ENCODE measurements at regions not wholly inside any gene's neighbourhood (a gene's known extent, or its start where the extent isn't known, plus 50 kb on each side); places are given as distances from the start of the nearest gene placed in this dataset.

DNA sequence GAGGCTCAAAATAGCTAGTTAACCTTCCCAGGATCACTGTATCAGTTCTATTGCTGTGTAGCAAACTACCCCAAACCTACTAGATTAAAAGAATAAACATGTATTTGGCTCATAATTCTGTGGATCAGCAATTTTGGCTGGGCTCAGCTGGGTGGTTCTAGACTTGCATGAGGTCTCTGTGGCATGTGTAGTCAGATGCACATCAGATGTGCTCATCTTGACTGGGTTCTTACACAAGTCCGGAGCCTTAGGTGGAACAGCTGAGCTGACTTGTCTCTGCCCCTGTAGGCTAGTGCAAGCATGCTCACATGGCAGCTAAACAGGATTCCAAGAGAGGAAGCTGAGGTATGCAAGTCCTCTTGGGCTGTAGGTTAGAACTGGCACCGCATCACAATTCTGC is 137.7 kb upstream of the PRNP start:
- TF ChIP-seq, protein P1, sequence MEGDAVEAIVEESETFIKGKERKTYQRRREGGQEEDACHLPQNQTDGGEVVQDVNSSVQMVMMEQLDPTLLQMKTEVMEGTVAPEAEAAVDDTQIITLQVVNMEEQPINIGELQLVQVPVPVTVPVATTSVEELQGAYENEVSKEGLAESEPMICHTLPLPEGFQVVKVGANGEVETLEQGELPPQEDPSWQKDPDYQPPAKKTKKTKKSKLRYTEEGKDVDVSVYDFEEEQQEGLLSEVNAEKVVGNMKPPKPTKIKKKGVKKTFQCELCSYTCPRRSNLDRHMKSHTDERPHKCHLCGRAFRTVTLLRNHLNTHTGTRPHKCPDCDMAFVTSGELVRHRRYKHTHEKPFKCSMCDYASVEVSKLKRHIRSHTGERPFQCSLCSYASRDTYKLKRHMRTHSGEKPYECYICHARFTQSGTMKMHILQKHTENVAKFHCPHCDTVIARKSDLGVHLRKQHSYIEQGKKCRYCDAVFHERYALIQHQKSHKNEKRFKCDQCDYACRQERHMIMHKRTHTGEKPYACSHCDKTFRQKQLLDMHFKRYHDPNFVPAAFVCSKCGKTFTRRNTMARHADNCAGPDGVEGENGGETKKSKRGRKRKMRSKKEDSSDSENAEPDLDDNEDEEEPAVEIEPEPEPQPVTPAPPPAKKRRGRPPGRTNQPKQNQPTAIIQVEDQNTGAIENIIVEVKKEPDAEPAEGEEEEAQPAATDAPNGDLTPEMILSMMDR (conservative IDR thresholded peaks at IDR 0.05; ENCODE audit: low read length): no peak
- no peak for TF ChIP-seq EZH2phosphoT487 (IDR thresholded peaks at IDR 0.05; ENCODE audit: borderline replicate concordance, low read depth, low read length)
